ENCODE measurements at regions not wholly inside any gene's neighbourhood (a gene's known extent, or its start where the extent isn't known, plus 50 kb on each side); places are given as distances from the start of the nearest gene placed in this dataset.

DNA sequence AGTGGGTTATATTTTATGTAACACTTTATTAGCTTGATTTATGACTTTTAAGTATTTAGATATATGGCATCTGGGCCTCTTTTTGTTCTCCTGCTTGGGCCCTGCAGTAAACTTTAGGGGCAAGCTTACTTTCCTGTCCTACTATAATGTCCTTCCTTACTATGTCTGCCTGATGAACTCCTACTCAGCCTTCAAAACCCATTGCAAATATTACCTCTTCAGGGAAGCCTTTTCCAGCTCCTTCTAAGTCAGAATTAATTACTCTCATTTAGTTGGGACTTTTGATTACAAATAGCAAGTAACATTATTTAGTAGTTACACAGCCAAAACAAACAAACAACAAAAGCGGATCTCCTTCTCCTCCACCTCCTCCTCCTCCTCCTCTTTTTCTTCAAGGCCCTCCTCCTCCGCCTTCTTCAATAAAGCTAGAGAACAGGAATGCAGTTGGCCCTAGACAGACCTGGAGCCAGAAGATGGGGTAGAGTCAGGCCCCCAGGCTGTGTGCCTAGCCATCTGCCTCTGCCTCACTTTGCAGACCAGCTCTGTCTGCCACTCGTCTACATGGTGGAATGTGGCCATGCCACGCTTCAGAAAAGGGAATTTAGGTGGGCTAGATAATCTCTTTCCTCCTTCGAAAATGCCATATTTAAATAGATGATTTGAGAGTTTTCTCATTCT, 301.2 kb downstream of the SP3 start:
- DNase-seq (ENCODE audit: insufficient read length, low spot score) (no peak), FAIRE-seq (no peak)

DNA sequence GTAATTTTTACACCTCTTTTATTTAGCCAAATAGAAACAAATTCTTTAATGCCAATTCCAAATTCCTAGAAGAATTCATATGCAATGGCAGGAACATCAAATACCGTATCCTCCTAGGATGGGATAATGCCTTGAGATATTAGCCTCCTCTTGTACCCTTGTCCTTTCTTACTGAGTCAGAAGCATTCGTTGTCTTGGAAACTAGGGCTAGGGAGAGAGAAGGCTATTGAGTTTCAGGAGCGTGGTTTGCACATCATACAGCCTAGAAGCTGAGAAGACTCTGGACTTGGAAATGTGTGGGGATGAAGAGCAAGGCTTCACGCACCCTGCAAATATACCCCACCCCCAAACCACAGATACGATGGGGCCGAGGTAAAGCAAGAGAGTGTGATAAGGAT, 300.7 kb downstream of the SP3 start:
- DNase-seq (ENCODE audit: insufficient read length, low spot score) = no peak
- no peak for FAIRE-seq

- no peak for FAIRE-seq
- no peak for DNase-seq (ENCODE audit: insufficient read length, low spot score)
Observed at GRCh38 chr2:173666171-173666888, 298.8 kb downstream of the SP3 start.

GRCh38 chr2:173667014-173667413, 298.2 kb downstream of the SP3 start:
- DNase-seq (ENCODE audit: insufficient read length, low spot score) = no peak
- FAIRE-seq = no peak

- no peak for FAIRE-seq
- DNase-seq (ENCODE audit: insufficient read length, low spot score) = no peak
Observed at GRCh38 chr2:173667415-173667814, 297.8 kb downstream of the SP3 start.

GRCh38 chr2:173669271-173669853, 295.8 kb downstream of the SP3 start:
- no peak for DNase-seq (ENCODE audit: insufficient read length, low spot score)
- no peak for FAIRE-seq

DNA sequence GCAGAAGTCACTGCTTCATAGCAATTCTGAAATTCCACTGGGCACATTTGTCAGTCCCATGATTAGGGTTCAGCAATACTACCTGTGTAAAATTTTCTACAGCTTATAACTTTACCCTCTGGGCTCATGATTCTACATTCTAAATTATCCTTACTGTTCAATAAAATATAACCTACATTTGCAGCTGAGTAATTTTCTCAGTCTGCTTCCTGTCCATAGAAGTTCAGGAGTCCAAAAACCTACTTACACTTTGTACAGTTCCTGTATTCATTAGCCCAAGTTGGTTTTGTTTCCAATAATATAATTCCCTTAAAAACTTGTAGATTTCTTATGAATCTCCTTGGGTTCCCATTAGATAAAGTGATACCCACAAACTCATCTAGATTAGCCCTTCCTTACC, 295.3 kb downstream of the SP3 start:
- FAIRE-seq (no peak), DNase-seq (ENCODE audit: insufficient read length, low spot score) (no peak)

GRCh38 chr2:173672573-173673340, 292.4 kb downstream of the SP3 start:
- DNase-seq (ENCODE audit: insufficient read length, low spot score) (no peak), FAIRE-seq (no peak)

- FAIRE-seq (no peak), DNase-seq (ENCODE audit: insufficient read length, low spot score) (no peak)
Observed at GRCh38 chr2:173673640-173674039, 291.5 kb downstream of the SP3 start.

DNA sequence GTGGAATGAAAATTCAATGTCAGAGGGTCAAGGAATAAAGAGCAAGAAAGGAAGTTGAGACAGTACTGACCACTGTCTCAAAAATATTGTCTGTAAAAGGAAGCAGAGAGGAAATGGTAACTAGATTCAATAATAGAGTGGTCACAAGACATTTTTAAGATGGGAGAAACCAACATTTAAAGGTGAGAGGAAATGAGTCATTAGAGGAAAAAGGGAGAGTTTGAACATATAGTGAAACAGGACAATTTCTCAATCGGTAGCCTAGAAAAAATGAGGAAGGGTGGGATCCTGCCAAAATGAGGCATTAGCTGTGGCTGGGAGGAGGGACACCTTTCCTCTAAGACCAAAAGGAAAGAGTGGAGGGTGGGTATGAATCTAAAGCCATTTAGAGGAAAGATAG, 288.5 kb downstream of the SP3 start:
- FAIRE-seq (no peak), DNase-seq (ENCODE audit: insufficient read length, low spot score) (no peak)

DNA sequence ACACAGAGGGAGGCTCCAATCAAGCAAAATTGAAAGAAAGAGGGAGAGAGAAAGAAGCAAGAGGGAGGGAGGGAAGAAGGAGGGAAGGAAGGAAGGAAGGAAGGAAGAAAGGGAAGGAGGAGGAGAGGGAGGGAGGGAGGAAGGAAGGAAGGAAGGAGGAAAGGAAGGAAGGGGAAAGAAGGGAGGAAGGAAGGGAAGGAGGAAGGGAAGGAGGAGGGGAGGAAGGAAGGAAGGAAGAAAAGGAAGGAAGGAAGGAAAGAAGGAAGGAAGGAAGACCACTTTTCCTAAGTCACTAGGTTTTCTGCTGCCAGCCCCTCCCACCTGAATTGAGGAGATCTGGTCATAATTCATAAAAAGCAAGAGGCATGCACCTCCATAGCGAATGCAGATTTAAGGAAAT, 287.0 kb downstream of the SP3 start:
- no peak for FAIRE-seq
- DNase-seq (ENCODE audit: insufficient read length, low spot score) = no peak

DNA sequence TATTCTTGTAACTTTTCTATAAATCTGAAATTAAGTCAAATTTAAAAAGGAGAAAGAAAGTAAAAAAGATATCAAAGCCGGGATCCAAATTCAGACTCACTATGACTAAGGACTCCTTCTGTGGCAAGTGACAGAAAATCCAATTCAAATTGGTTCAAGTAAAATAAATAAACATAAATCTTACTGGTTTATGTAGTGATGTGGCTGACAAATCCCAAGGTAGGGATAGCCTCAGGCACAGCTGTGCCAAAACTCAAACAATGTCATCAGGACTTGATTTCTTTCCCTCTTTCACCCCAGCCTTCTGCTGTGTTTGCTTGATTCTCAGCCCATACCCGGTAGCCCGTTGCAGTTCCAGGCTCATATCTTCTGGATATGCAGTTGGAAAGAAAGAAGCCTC, 284.6 kb downstream of the SP3 start:
- no peak for FAIRE-seq
- DNase-seq (ENCODE audit: insufficient read length, low spot score) = no peak

GRCh38 chr2:173681881-173682650, 283.1 kb downstream of the SP3 start:
- FAIRE-seq = no peak
- no peak for DNase-seq (ENCODE audit: insufficient read length, low spot score)

DNA sequence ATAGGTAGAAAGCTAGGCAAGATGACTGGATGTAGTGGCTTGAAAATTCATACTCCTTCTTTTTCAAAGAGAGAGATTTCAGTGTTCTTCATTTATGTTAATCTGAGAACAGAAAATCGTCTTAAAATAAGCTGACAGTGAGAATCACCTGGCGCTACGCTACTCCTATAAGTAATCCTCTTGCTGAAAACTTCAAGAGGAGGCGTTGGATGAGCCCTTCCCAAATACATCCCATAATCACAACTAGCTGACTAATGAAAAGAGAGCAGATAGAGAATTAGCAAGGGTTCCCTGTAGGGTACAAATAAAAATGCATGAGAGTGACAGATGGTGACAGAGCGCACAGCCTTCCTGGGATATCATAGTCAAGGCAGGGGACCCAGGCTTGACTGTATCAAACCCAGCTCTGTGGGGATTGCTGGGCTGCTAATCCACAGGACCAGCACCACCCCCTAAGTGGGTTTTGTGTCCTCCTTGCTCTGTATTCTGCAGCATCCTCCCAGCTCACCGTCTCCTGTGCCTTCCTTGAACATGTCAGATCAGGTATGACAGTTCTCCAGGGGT, 280.2 kb downstream of the SP3 start:
- DNase-seq (ENCODE audit: insufficient read length, low spot score) (no peak), FAIRE-seq (no peak)

GRCh38 chr2:173690349-173690748, 274.8 kb downstream of the SP3 start:
- FAIRE-seq = no peak

DNA sequence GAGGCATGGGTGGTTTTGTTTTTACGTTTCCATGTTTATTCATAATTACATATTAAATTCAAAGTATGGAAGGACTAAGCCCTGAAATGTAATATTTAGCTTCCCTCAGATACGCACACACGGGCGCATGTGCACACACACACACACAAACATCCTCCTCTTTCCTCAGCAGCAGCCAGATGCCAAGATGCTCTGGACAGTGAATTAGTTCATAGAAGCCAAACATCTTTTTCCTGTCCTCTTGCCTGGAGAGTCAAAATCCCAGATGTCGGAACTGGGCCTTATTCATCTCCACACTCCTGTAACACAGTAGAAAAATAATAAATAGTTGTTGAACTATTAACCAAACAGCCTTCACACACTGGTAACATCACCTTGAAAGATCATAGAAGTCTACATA, 273.1 kb downstream of the SP3 start:
- no peak for FAIRE-seq
- no peak for DNase-seq (ENCODE audit: insufficient read length, low spot score)

More at GRCh38 chr2:173690349-173690748, 274.8 kb downstream of the SP3 start:
- DNase-seq (ENCODE audit: insufficient read length, low spot score) = no peak

- FAIRE-seq (no peak), DNase-seq (ENCODE audit: insufficient read length, low spot score) (no peak)
Observed at GRCh38 chr2:173693044-173693589, 272.1 kb downstream of the SP3 start.

DNA sequence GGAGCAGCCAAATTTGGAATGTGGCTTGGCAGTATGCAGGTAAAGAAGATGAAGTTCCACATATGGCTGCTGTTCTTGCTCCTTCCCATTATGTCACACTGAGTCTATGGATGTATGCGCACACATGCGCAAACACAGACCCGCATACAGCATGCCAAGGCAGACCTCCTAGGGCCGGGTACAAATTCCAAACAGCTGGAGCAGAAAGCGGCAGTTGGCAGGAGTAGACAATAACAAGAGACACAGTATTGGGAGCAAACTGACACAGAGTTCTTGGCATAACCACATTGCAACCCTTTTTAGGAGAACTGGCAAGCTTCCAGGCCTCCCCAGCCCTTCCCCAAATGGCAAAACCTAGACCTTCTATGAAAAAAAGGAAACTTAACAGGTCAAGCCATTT, 268.9 kb downstream of the SP3 start:
- FAIRE-seq (no peak), DNase-seq (ENCODE audit: insufficient read length, low spot score) (no peak)

DNA sequence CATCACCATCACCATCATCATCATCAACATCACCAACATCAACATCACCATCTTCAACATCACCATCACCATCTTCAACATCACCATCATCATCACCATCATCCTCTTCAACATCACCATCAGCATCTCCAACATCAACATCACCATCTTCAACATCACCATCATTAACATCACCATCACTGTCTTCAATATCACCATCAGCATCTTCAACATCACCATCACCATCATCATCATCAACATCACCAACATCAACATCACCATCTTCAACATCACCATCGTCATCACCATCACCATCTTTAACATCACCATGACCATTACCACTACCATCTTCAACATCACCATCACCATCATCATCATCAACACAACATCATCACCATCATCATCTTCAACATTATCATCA, 267.2 kb downstream of the SP3 start:
- DNase-seq (ENCODE audit: insufficient read length, low spot score) (no peak), FAIRE-seq (no peak)

DNA sequence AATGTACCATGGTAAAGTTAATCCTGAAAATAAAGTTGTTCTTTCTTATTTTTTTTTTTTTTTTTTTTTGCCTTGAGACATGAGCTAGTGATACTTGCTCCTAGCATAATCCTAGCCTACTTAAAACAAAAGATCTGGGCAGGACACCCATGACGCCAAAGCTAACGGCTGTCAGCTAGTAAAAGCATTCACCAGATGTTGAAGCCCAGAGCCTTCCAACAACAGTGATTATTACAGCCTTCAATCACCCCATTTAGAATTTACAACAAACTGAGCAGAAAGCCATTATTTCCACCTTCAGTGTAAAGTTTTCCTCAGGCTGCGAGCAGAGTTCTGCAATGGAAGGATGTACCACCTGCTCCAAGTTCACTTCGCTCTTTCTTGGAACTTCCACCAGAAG, 259.5 kb downstream of the SP3 start:
- DNase-seq (ENCODE audit: insufficient read length, low spot score) (no peak), FAIRE-seq (no peak)
